ENCODE measurements at regions not wholly inside any gene's neighbourhood (a gene's known extent, or its start where the extent isn't known, plus 50 kb on each side); places are given as distances from the start of the nearest gene placed in this dataset.

DNA sequence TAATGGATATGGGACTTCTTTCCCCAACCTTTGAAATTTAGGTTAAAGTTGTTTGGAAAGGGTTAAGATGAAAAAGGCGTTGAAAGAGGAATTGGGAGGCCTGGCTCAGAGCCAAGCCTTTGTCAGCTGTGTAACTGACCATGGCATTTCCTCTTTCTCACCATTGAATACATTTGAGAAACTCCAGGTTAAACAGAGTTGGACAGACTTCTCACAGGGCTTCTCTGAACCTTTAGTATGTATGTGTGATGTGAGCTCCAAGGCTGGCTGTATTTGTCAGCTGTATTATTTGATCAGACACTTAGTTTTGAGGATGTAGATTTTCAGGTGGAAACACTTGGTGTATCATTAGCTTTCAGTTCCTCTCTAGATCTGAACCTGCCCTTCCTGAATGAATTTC lies 136.4 kb upstream of the GOLGA6L4 start:
- TF ChIP-seq, protein P1, sequence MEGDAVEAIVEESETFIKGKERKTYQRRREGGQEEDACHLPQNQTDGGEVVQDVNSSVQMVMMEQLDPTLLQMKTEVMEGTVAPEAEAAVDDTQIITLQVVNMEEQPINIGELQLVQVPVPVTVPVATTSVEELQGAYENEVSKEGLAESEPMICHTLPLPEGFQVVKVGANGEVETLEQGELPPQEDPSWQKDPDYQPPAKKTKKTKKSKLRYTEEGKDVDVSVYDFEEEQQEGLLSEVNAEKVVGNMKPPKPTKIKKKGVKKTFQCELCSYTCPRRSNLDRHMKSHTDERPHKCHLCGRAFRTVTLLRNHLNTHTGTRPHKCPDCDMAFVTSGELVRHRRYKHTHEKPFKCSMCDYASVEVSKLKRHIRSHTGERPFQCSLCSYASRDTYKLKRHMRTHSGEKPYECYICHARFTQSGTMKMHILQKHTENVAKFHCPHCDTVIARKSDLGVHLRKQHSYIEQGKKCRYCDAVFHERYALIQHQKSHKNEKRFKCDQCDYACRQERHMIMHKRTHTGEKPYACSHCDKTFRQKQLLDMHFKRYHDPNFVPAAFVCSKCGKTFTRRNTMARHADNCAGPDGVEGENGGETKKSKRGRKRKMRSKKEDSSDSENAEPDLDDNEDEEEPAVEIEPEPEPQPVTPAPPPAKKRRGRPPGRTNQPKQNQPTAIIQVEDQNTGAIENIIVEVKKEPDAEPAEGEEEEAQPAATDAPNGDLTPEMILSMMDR (IDR thresholded peaks at IDR 0.05), result no peak
- TF ChIP-seq POLR2A (IDR thresholded peaks at IDR 0.05), result no peak
